ENCODE measurements at regions not wholly inside any gene's neighbourhood (a gene's known extent, or its start where the extent isn't known, plus 50 kb on each side); places are given as distances from the start of the nearest gene placed in this dataset.

GRCh38 chr6:169954977-169955376, 203.6 kb downstream of the ERMARD start:
- no peak for ATAC-seq
- TF ChIP-seq, protein P1, sequence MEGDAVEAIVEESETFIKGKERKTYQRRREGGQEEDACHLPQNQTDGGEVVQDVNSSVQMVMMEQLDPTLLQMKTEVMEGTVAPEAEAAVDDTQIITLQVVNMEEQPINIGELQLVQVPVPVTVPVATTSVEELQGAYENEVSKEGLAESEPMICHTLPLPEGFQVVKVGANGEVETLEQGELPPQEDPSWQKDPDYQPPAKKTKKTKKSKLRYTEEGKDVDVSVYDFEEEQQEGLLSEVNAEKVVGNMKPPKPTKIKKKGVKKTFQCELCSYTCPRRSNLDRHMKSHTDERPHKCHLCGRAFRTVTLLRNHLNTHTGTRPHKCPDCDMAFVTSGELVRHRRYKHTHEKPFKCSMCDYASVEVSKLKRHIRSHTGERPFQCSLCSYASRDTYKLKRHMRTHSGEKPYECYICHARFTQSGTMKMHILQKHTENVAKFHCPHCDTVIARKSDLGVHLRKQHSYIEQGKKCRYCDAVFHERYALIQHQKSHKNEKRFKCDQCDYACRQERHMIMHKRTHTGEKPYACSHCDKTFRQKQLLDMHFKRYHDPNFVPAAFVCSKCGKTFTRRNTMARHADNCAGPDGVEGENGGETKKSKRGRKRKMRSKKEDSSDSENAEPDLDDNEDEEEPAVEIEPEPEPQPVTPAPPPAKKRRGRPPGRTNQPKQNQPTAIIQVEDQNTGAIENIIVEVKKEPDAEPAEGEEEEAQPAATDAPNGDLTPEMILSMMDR (IDR thresholded peaks at IDR 0.05) = no peak
- Histone ChIP-seq H3K27ac (no peak overlapping the region), H3K4me1 (peaks cover 5% of the 10 kb centered on the region), H3K4me3 (no peak overlapping the region), H3K9me3 (no peaks in the 10 kb centered on the region), H3K36me3 (no peaks in the 10 kb centered on the region), H3K27me3 (no peaks in the 10 kb centered on the region)
- DNase-seq = no peak
- intact Hi-C loops (cut with DNase I) = no loop called here

GRCh38 chr6:169953686-169954085, 202.3 kb downstream of the ERMARD start:
- H3K4me1 ChIP-seq = peaks cover under 1% of the 10 kb centered on the region
- TF ChIP-seq, protein P1 (IDR thresholded peaks at IDR 0.05) = no peak
- H3K36me3 ChIP-seq = no peaks in the 10 kb centered on the region
- no peak overlapping the region for H3K4me3 ChIP-seq
- H3K27ac ChIP-seq = no peak overlapping the region
- intact Hi-C loops (cut with DNase I) = no loop called here
- ATAC-seq = no peak
- DNase-seq = no peak
- no peaks in the 10 kb centered on the region for H3K9me3 ChIP-seq
- no peaks in the 10 kb centered on the region for H3K27me3 ChIP-seq

DNA sequence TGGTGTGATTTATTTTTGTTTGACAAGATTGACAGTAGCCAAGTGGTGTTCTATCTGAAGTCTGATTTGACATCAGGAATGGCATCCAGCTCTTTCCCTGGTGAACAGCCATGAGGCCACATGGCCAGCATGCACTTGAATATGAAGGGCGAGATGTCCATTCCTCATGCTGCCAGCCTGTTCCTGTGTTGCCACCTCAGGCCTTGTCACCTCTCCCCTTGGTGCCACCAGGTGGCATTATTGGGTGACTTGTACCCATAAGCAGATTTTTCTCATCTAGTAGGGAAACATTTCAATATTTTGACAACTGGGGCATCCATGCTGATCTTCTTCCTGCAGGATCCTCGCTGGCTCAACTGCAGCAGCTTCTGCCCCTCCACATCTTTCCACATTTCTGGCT, 199.1 kb downstream of the ERMARD start:
- Histone ChIP-seq H3K4me1 (no peaks in the 10 kb centered on the region), H3K27ac (no peak overlapping the region), H3K4me3 (no peak overlapping the region), H3K36me3 (no peaks in the 10 kb centered on the region), H3K9me3 (no peaks in the 10 kb centered on the region), H3K27me3 (no peaks in the 10 kb centered on the region)
- TF ChIP-seq, protein P1 (IDR thresholded peaks at IDR 0.05) = peak; percentile 38
- intact Hi-C loops (cut with DNase I) = no loop called here
- ATAC-seq (peak; percentile 75), DNase-seq (no peak)

GRCh38 chr6:169949511-169950097, 198.2 kb downstream of the ERMARD start:
- no peak overlapping the region for H3K4me3 ChIP-seq
- intact Hi-C loops (cut with DNase I) = no loop called here
- ATAC-seq (no peak), DNase-seq (no peak)
- H3K9me3 ChIP-seq = no peaks in the 10 kb centered on the region
- no peak overlapping the region for H3K27ac ChIP-seq
- H3K27me3 ChIP-seq = no peaks in the 10 kb centered on the region
- TF ChIP-seq, protein P1 (IDR thresholded peaks at IDR 0.05) = no peak
- H3K36me3 ChIP-seq = no peaks in the 10 kb centered on the region
- H3K4me1 ChIP-seq = no peaks in the 10 kb centered on the region

DNA sequence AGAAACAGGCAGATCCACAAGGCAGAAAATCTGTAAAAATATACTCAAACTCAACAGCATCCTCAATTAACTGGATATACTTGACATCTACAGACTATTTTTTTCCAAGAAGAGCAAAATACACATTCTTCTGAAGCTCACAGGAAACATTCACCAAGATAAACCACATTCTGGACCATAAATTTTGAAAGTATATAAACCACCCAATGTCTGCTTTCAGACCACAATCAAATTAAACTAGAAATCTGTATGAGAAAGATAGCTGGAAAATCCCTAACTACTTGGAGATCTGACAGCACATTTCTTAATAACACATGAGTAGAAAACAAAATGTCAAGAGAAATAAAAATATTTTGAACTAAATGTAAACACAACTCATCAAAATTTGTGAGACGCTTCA, 195.5 kb downstream of the ERMARD start:
- Histone ChIP-seq H3K4me3 (no peak overlapping the region), H3K36me3 (no peaks in the 10 kb centered on the region), H3K27ac (no peak overlapping the region), H3K4me1 (no peaks in the 10 kb centered on the region), H3K9me3 (no peaks in the 10 kb centered on the region), H3K27me3 (peaks cover 4% of the 10 kb centered on the region)
- intact Hi-C loops (cut with DNase I) = no loop called here
- TF ChIP-seq, protein P1 (IDR thresholded peaks at IDR 0.05) = no peak
- ATAC-seq (no peak), DNase-seq (no peak)

- TF ChIP-seq, protein P1 (IDR thresholded peaks at IDR 0.05) = no peak
- no peaks in the 10 kb centered on the region for H3K36me3 ChIP-seq
- DNase-seq = no peak
- H3K4me3 ChIP-seq = no peak overlapping the region
- no peak overlapping the region for H3K27ac ChIP-seq
- H3K4me1 ChIP-seq = no peaks in the 10 kb centered on the region
- no peaks in the 10 kb centered on the region for H3K9me3 ChIP-seq
- peaks cover 7% of the 10 kb centered on the region for H3K27me3 ChIP-seq
- no peak for ATAC-seq
- intact Hi-C loops (cut with DNase I) = no loop called here
These were observed 193.7 kb downstream of the ERMARD start for GRCh38 chr6:169945117-169945516.

Data from upper lobe of right lung (tissue), 1 donor.